Neural progenitor cell (in vitro differentiated cells): ENCODE measurements at regions not wholly inside any gene's neighbourhood (a gene's known extent, or its start where the extent isn't known, plus 50 kb on each side); places are given as distances from the start of the nearest gene placed in this dataset.

Experiments used
- DNase-seq: peaks from one replicate; pipeline ENCODE4 v3.0.0-alpha.2; 2016; ENCODE audit warnings: low spot score
- H2AFZ ChIP-seq: fragments of 200-600 bp; sonication (generic); replicated peaks from 2 replicates; pipeline ENCODE4 v1.6.1; 2016; ENCODE audit warnings: antibody characterized with exemption
- H3F3A ChIP-seq: fragments of 200-600 bp; sonication (generic); 2 replicates; pipeline ENCODE4 v1.6.1; 2016; ENCODE audit warnings: antibody characterized with exemption, low read depth
- H3K27ac ChIP-seq: fragments of 200-600 bp; sonication (generic); 2 replicates; pipeline ENCODE4 v1.5.1; 2016; ENCODE audit warnings: mild to moderate bottlenecking
- H3K27me3 ChIP-seq: fragments of 200-600 bp; sonication (generic); 2 replicates; pipeline ENCODE4 v1.6.1; 2016; ENCODE audit warnings: mild to moderate bottlenecking, moderate library complexity
- H3K36me3 ChIP-seq: fragments of 200-600 bp; sonication (generic); 2 replicates; pipeline ENCODE4 v1.5.1; 2016
- H3K4me1 ChIP-seq: fragments of 200-600 bp; sonication (generic); 2 replicates; pipeline ENCODE4 v1.6.1; 2016; ENCODE audit warnings: mixed run types
- H3K4me2 ChIP-seq: fragments of 200-600 bp; sonication (generic); 2 replicates; pipeline ENCODE4 v1.6.1; 2016
- H3K4me3 ChIP-seq: fragments of 200-600 bp; sonication (generic); 2 replicates; pipeline ENCODE4 v1.5.1; 2016
- H3K79me2 ChIP-seq: fragments of 200-600 bp; sonication (generic); 2 replicates; pipeline ENCODE4 v1.6.1; 2016; ENCODE audit warnings: low read depth
- H3K9ac ChIP-seq: fragments of 200-600 bp; sonication (generic); 2 replicates; pipeline ENCODE4 v1.6.1; 2016
- H3K9me3 ChIP-seq: fragments of 200-600 bp; sonication (generic); 2 replicates; pipeline ENCODE4 v1.5.1; 2016; ENCODE audit warnings: low read depth
- H4K20me1 ChIP-seq: fragments of 200-600 bp; sonication (generic); 2 replicates; pipeline ENCODE4 v1.6.1; 2016; ENCODE audit warnings: low read depth
- H3K27ac Mint-ChIP-seq: 3 replicates; pipeline ENCODE4 v1.8.0; 2021; ENCODE audit warnings: mixed read lengths
- H3K27me3 Mint-ChIP-seq: 2 replicates; pipeline ENCODE4 v1.8.0; 2022; ENCODE audit warnings: low read depth, mild to moderate bottlenecking, inconsistent platforms, moderate library complexity, mixed read lengths; ENCODE audit not compliant: insufficient read depth
- H3K36me3 Mint-ChIP-seq: 3 replicates; pipeline ENCODE4 v1.8.0; 2021; ENCODE audit warnings: mixed read lengths
- H3K4me1 Mint-ChIP-seq: 3 replicates; pipeline ENCODE4 v1.8.0; 2021; ENCODE audit warnings: mixed read lengths
- H3K4me3 Mint-ChIP-seq: 3 replicates; pipeline ENCODE4 v1.8.0; 2021; ENCODE audit warnings: mild to moderate bottlenecking, moderate library complexity, mixed read lengths
- H3K9me3 Mint-ChIP-seq: 3 replicates; pipeline ENCODE4 v1.8.0; 2020; ENCODE audit warnings: mixed read lengths
- EZH2 ChIP-seq: fragments of 200-600 bp; sonication (generic); IDR thresholded peaks from 2 replicates; pipeline ENCODE4 v1.6.1; 2017; ENCODE audit warnings: antibody characterized with exemption, mild to moderate bottlenecking, moderate library complexity
- EZH2phosphoT487 ChIP-seq: fragments of 200-600 bp; sonication (generic); IDR thresholded peaks from 2 replicates; pipeline ENCODE4 v1.6.1; 2017; ENCODE audit warnings: antibody characterized with exemption
- TF ChIP-seq, protein P1 (sequence below): fragments of 200-600 bp; sonication (generic); IDR thresholded peaks from 2 replicates; pipeline ENCODE4 v1.5.1; 2017; ENCODE audit warnings: antibody characterized with exemption, mild to moderate bottlenecking

DNA sequence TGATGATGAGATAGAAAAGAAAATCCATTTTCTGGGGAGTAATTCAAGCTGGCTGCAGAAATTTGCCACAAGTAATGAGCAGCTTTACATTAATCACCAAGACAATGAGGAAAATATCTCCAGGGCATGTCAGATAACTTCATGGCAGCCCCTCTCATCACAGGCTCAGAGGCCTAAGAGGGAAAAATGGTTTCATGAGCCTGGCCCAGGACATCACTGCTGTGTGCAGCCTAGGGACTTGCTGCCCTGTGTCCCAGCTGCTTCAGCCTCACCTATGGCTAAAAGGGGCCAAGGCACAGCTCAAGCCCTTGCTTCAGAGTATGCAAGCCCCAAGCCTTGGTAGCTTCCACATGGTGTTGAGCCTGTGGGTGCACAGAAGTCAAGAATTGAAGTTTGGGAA, 161.7 kb downstream of the OPA1 start:
- DNase-seq, result no peak
- TF ChIP-seq, protein P1, sequence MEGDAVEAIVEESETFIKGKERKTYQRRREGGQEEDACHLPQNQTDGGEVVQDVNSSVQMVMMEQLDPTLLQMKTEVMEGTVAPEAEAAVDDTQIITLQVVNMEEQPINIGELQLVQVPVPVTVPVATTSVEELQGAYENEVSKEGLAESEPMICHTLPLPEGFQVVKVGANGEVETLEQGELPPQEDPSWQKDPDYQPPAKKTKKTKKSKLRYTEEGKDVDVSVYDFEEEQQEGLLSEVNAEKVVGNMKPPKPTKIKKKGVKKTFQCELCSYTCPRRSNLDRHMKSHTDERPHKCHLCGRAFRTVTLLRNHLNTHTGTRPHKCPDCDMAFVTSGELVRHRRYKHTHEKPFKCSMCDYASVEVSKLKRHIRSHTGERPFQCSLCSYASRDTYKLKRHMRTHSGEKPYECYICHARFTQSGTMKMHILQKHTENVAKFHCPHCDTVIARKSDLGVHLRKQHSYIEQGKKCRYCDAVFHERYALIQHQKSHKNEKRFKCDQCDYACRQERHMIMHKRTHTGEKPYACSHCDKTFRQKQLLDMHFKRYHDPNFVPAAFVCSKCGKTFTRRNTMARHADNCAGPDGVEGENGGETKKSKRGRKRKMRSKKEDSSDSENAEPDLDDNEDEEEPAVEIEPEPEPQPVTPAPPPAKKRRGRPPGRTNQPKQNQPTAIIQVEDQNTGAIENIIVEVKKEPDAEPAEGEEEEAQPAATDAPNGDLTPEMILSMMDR, result no peak
- TF ChIP-seq EZH2, result no peak
- TF ChIP-seq EZH2phosphoT487, result no peak
- Histone ChIP-seq H4K20me1 (no peaks in the 10 kb centered on the region), H3K27me3 (no peaks in the 10 kb centered on the region), H3K9me3 (peaks cover 10% of the 10 kb centered on the region), H3F3A (no peaks in the 10 kb centered on the region), H3K4me1 (no peaks in the 10 kb centered on the region), H3K79me2 (no peaks in the 10 kb centered on the region), H2AFZ (no peak overlapping the region), H3K9ac (no peak overlapping the region), H3K4me2 (no peak overlapping the region), H3K36me3 (peaks cover 4% of the 10 kb centered on the region), H3K4me3 (no peak overlapping the region), H3K27ac (no peak overlapping the region)
- Mint-ChIP-seq H3K36me3 (peaks cover 9% of the 10 kb centered on the region), H3K27me3 (peaks cover 6% of the 10 kb centered on the region), H3K4me1 (no peaks in the 10 kb centered on the region), H3K27ac (no peak overlapping the region), H3K4me3 (no peak overlapping the region), H3K9me3 (peaks cover 59% of the 10 kb centered on the region)

DNA sequence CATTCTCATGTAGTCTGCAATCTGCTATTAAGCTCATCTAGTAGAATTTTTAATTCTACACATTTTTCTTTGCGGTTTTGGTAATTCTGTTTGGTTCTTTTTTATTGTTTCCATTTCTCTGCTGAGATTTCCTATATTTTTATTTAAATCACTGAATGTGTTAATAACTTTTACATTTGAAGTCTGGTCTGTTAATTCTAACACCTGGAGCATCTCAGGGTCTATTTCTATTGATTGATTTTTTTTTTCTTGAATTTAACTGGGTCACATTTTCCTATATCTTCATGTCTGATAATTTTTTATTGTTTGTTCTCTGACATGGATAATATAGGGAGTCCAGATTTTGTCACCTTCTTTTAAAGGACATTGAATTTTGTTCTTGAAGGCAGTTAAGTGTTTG, 163.5 kb downstream of the OPA1 start:
- no peak overlapping the region for H3K4me3 ChIP-seq
- H3K9me3 ChIP-seq, result peaks cover 10% of the 10 kb centered on the region
- peaks cover 6% of the 10 kb centered on the region for H3K27me3 Mint-ChIP-seq
- no peaks in the 10 kb centered on the region for H3K27me3 ChIP-seq
- H3K4me1 ChIP-seq, result no peaks in the 10 kb centered on the region
- H3F3A ChIP-seq, result no peaks in the 10 kb centered on the region
- no peak overlapping the region for H3K4me3 Mint-ChIP-seq
- H3K9ac ChIP-seq, result no peak overlapping the region
- H4K20me1 ChIP-seq, result no peaks in the 10 kb centered on the region
- peaks cover 4% of the 10 kb centered on the region for H3K36me3 ChIP-seq
- no peak for DNase-seq
- TF ChIP-seq, protein P1, result no peak
- TF ChIP-seq EZH2 (no peak), EZH2phosphoT487 (no peak)
- no peaks in the 10 kb centered on the region for H3K4me1 Mint-ChIP-seq
- H3K27ac ChIP-seq, result no peak overlapping the region
- no peaks in the 10 kb centered on the region for H3K79me2 ChIP-seq
- peaks cover 11% of the 10 kb centered on the region for H3K36me3 Mint-ChIP-seq
- peaks cover 60% of the 10 kb centered on the region for H3K9me3 Mint-ChIP-seq
- H3K27ac Mint-ChIP-seq, result no peak overlapping the region
- no peak overlapping the region for H2AFZ ChIP-seq
- H3K4me2 ChIP-seq, result no peak overlapping the region

- H3K4me3 Mint-ChIP-seq, result no peak overlapping the region
- Histone ChIP-seq H3K36me3 (peaks cover 4% of the 10 kb centered on the region), H3K79me2 (no peaks in the 10 kb centered on the region), H2AFZ (no peak overlapping the region), H4K20me1 (no peaks in the 10 kb centered on the region), H3K9me3 (peaks cover 10% of the 10 kb centered on the region), H3K27me3 (no peaks in the 10 kb centered on the region), H3K9ac (no peak overlapping the region), H3K27ac (no peak overlapping the region), H3K4me2 (no peak overlapping the region), H3K4me1 (no peaks in the 10 kb centered on the region), H3F3A (no peaks in the 10 kb centered on the region), H3K4me3 (no peak overlapping the region)
- peaks cover 11% of the 10 kb centered on the region for H3K36me3 Mint-ChIP-seq
- no peak for DNase-seq
- H3K27me3 Mint-ChIP-seq, result peaks cover 7% of the 10 kb centered on the region
- H3K4me1 Mint-ChIP-seq, result no peaks in the 10 kb centered on the region
- TF ChIP-seq EZH2phosphoT487 (no peak), EZH2 (no peak)
- peaks cover 59% of the 10 kb centered on the region for H3K9me3 Mint-ChIP-seq
- H3K27ac Mint-ChIP-seq, result no peak overlapping the region
These were observed 164.4 kb downstream of the OPA1 start for GRCh38 chr3:193757457-193757856.

GRCh38 chr3:193761969-193762368, 169.0 kb downstream of the OPA1 start:
- Histone ChIP-seq H3K27ac (no peak overlapping the region), H3K9ac (no peak overlapping the region), H3K27me3 (no peaks in the 10 kb centered on the region), H3F3A (no peaks in the 10 kb centered on the region), H3K9me3 (peaks cover 1% of the 10 kb centered on the region), H3K4me2 (no peak overlapping the region), H3K36me3 (no peaks in the 10 kb centered on the region), H2AFZ (no peak overlapping the region), H3K4me1 (no peaks in the 10 kb centered on the region), H3K4me3 (no peak overlapping the region), H3K79me2 (no peaks in the 10 kb centered on the region), H4K20me1 (no peaks in the 10 kb centered on the region)
- no peaks in the 10 kb centered on the region for H3K4me1 Mint-ChIP-seq
- H3K4me3 Mint-ChIP-seq, result no peak overlapping the region
- H3K36me3 Mint-ChIP-seq, result peaks cover 5% of the 10 kb centered on the region
- H3K27me3 Mint-ChIP-seq, result peaks cover 24% of the 10 kb centered on the region
- peaks cover 43% of the 10 kb centered on the region for H3K9me3 Mint-ChIP-seq
- no peak for TF ChIP-seq EZH2phosphoT487
- TF ChIP-seq, protein P1, result no peak
- no peak for TF ChIP-seq EZH2
- no peak overlapping the region for H3K27ac Mint-ChIP-seq
- DNase-seq, result no peak
